Ascending aorta (tissue), 2 donors: ENCODE measurements at regions not wholly inside any gene's neighbourhood (a gene's known extent, or its start where the extent isn't known, plus 50 kb on each side); places are given as distances from the start of the nearest gene placed in this dataset.
"Not testable (repeated sequence)": the region's sequence is repeated elsewhere in the genome, so short reads cannot be mapped to it uniquely, and the experiment has no call there.

Source experiments
- DNase-seq, 2 donors: peaks; one replicate each; pipeline ENCODE4 v3.0.0-alpha.2; 2019; ENCODE audit warnings: low spot score in 2 of 2
- H3K27ac ChIP-seq, 2 donors: fragments of 200-600 bp; sonication (generic); one replicate each; pipeline ENCODE4 v1.5.1; 2016 to 2017; ENCODE audit warnings: mild to moderate bottlenecking in 1 of 2
- H3K27me3 ChIP-seq: fragments of 200-600 bp; sonication (generic); one replicate; pipeline ENCODE4 v1.5.1; 2017
- H3K36me3 ChIP-seq, 2 donors: fragments of 200-600 bp; sonication (generic); one replicate each; pipeline ENCODE4 v1.5.1; 2016
- H3K4me1 ChIP-seq, 2 donors: fragments of 200-600 bp; sonication (generic); one replicate each; pipeline ENCODE4 v1.5.1; 2016 to 2017; ENCODE audit warnings: mild to moderate bottlenecking in 1 of 2
- H3K4me3 ChIP-seq, 2 donors: fragments of 200-600 bp; sonication (generic); one replicate each; pipeline ENCODE4 v1.5.1; 2016 to 2017; ENCODE audit warnings: mild to moderate bottlenecking in 1 of 2
- H3K9me3 ChIP-seq, 2 donors: fragments of 200-600 bp; sonication (generic); one replicate each; pipeline ENCODE4 v1.5.1; 2016
- intact Hi-C: fragments of 100-400 bp; cut with DNase I; formaldehyde crosslinking; loops from one replicate; pipeline ENCODE4 v1.15.1; 2023
- TF ChIP-seq, protein P1 (sequence below), 3 experiments: fragments of 200-600 bp in 2 of 3; fragments of 450-650 bp in 1 of 3; sonication (generic) in 2 of 3; IDR thresholded peaks; one replicate each; pipeline ENCODE4 v1.5.1; 2016 to 2019; ENCODE audit warnings: antibody characterized with exemption in 3 of 3, mild to moderate bottlenecking in 1 of 3, moderate library complexity in 1 of 3

DNA sequence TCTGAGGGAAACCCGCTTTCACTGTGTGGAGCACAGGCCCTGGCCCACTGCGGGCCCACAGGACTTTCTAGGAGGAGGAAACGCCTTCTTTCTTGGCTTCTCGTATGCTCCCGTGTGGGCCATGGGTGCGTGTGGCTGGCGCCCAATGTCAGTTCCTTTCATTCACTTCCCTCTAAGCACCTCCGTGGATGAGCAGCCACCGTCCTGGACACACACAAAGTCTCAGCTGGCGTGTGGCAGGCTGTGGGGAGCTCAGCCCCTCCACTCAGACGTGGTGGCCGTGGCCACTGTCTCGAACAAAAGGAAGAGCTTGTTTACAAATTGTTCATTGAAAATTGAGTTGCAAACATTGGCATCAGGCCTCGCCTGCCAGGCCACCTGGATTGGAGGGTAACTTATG lies 240.0 kb upstream of the SGCG start:
- H3K36me3 ChIP-seq: no peaks in the 10 kb centered on the region
- DNase-seq: no peak
- intact Hi-C loops: loop anchor here (10.0 kb wide), 1 partner anchor 1424 kb away; no protein-coding TSS in a partner anchor

DNA sequence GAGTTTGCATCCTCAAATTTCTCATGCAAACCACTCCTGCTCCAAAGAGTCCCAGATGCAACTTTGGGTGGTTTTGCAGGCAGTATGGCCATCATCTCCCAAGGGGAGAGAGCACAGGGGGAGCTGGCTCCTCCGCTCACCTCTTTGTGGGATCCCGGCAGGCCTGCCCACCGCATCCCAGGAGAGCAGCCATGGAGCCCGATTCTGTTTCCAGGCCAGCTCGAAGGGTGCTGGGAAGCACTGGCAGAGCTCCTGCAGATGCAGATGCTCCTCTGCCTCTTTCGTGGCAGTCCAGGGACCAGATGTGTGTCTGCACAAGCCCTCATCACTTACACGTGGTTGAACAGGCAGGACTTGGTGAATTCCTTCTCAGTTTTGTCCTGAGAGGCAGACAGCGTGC lies 239.3 kb upstream of the SGCG start:
- not testable (repeated sequence) for H3K27ac ChIP-seq, H3K4me3 ChIP-seq, H3K9me3 ChIP-seq, H3K4me1 ChIP-seq, H3K36me3 ChIP-seq, H3K27me3 ChIP-seq, DNase-seq
- intact Hi-C loops: loop anchor here (10.0 kb wide), 1 partner anchor 1423 kb away; no protein-coding TSS in a partner anchor

More for the DNA sequence above, 240.0 kb upstream of the SGCG start:
- Histone ChIP-seq H3K4me3 (no peak overlapping the region), H3K4me1 (no peaks in the 10 kb centered on the region), H3K27ac (no peak overlapping the region), H3K9me3 (no peaks in the 10 kb centered on the region), H3K27me3 (no peaks in the 10 kb centered on the region)
- TF ChIP-seq, protein P1, sequence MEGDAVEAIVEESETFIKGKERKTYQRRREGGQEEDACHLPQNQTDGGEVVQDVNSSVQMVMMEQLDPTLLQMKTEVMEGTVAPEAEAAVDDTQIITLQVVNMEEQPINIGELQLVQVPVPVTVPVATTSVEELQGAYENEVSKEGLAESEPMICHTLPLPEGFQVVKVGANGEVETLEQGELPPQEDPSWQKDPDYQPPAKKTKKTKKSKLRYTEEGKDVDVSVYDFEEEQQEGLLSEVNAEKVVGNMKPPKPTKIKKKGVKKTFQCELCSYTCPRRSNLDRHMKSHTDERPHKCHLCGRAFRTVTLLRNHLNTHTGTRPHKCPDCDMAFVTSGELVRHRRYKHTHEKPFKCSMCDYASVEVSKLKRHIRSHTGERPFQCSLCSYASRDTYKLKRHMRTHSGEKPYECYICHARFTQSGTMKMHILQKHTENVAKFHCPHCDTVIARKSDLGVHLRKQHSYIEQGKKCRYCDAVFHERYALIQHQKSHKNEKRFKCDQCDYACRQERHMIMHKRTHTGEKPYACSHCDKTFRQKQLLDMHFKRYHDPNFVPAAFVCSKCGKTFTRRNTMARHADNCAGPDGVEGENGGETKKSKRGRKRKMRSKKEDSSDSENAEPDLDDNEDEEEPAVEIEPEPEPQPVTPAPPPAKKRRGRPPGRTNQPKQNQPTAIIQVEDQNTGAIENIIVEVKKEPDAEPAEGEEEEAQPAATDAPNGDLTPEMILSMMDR (IDR thresholded peaks at IDR 0.05): no peak

DNA sequence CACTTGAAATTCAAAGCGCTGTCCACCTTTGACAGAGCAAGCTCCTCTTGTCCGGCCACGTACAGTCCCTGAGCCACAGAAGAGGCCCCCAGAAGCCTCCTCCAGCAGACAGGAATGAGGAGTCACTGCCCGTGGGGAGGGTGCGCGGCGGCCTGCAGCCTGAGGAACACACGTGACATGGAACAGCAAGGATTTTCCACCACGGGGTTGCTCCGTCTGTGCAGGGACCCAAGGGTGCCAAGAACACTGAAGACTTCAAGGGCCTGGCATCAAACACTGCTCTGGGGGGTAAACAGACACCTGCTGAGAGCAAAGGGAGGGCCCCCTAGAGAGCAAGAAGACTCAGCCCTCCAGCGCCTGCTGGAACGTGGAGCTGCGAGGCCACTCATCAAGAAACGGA lies 237.9 kb upstream of the SGCG start:
- not testable (repeated sequence) for H3K36me3 ChIP-seq, H3K9me3 ChIP-seq, H3K27ac ChIP-seq, DNase-seq, H3K4me3 ChIP-seq, H3K4me1 ChIP-seq, H3K27me3 ChIP-seq
- intact Hi-C loops: loop anchor here (10.0 kb wide), 1 partner anchor 1422 kb away; no protein-coding TSS in a partner anchor

DNA sequence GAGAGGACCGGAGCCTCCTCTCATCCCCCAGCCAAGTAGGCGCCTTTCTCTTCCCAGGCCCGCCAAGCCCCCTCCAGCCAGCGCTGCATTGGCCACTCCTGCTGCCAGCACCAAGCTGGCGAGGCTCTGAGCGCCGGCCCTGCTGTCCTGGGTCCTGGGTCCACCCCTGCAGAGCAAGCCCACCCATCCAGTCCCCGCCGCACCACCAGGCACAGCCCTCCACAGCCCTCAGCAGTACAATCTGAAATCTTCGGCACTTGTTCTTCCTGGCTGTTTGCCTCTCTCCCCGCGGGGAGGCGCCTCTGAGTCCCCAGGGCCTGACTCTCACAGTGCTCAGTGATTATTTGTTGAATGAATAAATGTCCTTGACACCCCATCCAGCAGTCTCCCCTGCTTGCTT lies 236.4 kb upstream of the SGCG start:
- no peak overlapping the region for H3K4me3 ChIP-seq
- H3K4me1 ChIP-seq: no peaks in the 10 kb centered on the region
- no peaks in the 10 kb centered on the region for H3K36me3 ChIP-seq
- H3K9me3 ChIP-seq: no peaks in the 10 kb centered on the region
- TF ChIP-seq, protein P1 (IDR thresholded peaks at IDR 0.05): no peak
- no peaks in the 10 kb centered on the region for H3K27me3 ChIP-seq
- no peak for DNase-seq
- no peak overlapping the region for H3K27ac ChIP-seq
- intact Hi-C loops: loop anchor here (10.0 kb wide), 1 partner anchor 1420 kb away; no protein-coding TSS in a partner anchor

DNA sequence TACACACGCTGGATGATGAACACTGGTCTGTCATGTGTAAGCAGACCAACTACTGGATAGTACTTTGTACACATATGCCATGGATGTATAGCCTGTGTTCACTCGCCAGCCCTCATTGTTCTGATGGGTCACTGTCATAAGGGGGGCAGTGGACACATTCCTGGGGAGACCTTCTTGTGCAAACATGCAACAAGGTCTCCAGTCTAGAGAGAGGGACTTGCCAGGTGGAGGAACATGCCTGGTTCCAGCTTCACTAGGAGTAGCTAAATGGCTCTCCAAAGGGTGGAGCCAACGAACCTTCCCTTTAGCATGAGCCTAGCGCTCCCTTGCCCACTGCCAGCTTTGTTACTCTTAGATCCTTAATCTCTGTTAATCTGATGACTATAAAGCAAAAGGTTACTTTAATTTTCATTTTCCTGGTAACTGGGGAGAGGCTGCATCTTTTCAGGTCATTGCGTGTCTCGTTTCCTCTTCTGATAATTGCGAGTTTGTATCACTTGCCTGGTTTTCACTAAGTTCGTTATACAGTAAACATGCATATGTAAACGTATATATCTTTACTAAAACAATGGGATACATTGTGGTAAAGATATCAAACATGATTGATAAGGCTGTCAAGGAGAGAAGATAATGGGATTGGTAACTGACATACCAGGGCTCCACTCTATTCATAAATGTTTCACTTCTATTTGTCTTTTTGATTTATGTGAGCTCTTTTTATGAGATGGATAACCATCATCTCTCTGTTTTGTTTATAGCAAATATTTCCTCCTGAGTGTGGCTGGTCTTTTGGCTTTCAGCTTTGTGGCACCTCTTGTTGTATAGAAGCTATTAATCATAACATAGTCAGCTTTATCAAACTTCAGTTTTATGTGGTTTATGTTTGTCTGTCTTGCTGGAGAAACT lies 235.2 kb upstream of the SGCG start:
- intact Hi-C loops: loop anchor here (10.0 kb wide), 1 partner anchor 1419 kb away; no protein-coding TSS in a partner anchor
- TF ChIP-seq, protein P1 (IDR thresholded peaks at IDR 0.05): no peak
- Histone ChIP-seq H3K36me3 (no peaks in the 10 kb centered on the region), H3K4me3 (no peak overlapping the region), H3K9me3 (no peaks in the 10 kb centered on the region), H3K27ac (no peak overlapping the region), H3K4me1 (no peaks in the 10 kb centered on the region), H3K27me3 (no peaks in the 10 kb centered on the region)
- DNase-seq: no peak

DNA sequence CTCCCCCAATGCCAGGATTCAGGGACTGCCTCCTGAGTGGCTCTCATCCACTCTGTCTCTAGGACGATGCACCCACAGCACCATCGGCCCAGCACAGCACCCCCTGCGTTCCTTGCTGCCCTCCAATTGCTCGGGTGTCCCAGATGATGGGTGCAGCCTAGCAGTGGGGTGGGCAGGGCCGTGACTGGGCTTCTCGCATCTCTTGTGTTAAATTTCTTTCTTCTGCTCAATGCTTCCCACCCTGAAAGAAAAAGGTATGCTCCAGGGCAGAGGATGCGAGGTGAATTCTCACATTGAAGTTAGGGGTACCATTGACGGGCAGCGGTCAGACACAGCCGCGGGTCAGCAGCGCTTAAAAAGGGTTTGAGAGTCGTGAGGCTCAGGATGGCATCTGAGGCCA lies 232.4 kb upstream of the SGCG start:
- TF ChIP-seq, protein P1 (IDR thresholded peaks at IDR 0.05): no peak
- Histone ChIP-seq H3K36me3 (no peaks in the 10 kb centered on the region), H3K4me3 (no peak overlapping the region), H3K4me1 (no peaks in the 10 kb centered on the region), H3K27me3 (no peaks in the 10 kb centered on the region), H3K9me3 (peaks cover 0 to 4% of the 10 kb centered on the region in 2 donors), H3K27ac (no peak overlapping the region)
- no peak for DNase-seq
- intact Hi-C loops: loop anchor here (10.0 kb wide), 1 partner anchor 1416 kb away; no protein-coding TSS in a partner anchor

DNA sequence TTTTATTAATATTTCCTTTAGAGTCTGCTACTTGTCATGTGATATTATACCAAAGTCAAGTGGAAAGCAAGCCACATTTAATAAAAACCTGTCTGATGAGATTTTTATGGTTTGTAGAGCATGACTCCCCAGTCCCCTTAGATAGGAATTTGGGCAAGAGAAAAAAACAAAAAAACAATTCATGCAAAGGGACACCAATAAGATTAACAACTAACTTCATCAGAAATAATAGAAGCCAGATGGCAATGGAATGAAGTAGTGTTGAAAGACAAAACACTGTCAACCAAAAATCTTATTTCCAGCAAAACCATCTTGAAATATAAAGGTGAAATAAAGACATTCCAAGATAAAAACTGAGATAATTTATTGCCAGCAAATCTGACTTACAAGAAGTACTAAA lies 228.8 kb upstream of the SGCG start:
- H3K36me3 ChIP-seq, H3K9me3 ChIP-seq, DNase-seq, H3K4me1 ChIP-seq, H3K4me3 ChIP-seq, H3K27me3 ChIP-seq, H3K27ac ChIP-seq, intact Hi-C loops: not testable (repeated sequence)

DNA sequence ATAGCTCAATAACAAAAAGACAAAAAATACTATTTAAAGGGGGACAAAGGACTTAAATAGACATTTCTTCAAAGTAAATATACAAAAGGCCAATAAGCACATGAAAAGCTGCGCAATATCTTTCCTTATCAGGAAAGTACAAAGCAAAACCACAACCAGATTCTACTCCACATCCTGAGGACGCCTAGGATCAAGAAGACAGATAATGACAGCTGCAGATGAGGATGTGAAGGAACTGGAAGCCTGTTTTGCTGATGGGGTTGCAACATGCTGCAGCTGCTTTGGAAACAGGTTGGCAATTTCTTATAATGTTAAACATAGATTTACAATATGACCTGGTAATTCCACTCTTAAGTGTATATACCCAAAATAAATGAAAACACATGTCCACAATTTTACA lies 225.6 kb upstream of the SGCG start:
- H3K27me3 ChIP-seq, H3K4me3 ChIP-seq, intact Hi-C loops, DNase-seq, H3K27ac ChIP-seq, H3K9me3 ChIP-seq, H3K4me1 ChIP-seq, H3K36me3 ChIP-seq: not testable (repeated sequence)

DNA sequence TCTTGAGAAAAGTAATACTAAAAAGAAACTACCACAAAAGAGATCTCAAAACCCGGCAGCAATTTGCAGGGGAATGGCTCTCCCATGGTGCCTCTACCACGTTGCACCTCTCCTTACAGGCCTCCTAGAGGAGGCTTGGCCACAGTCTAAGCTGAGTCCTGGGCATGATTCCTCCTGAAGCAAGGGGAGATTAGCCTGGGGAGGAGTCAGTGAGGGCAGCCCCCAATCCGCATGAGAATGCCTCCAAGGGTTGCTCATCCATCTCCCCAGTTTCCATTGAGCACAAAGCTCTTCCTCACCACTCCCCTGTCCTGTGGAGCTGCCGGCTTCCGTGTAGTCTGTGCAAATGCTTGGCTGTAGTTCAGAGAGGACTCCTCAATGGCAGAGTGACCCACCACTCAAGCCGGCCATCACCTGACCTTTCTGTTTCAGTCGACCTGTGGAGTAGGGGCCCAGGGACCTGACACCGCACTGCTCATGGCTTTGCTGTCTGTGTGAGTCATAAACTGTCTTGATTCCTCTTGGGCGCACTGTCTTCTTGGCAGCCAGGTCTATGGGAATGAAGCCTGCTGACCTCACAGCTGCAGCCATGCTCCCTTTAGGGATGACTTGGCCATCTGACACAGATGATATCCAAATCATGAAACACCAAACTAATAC lies 224.2 kb upstream of the SGCG start:
- DNase-seq, H3K9me3 ChIP-seq, intact Hi-C loops, H3K27ac ChIP-seq, H3K27me3 ChIP-seq, H3K4me3 ChIP-seq, H3K4me1 ChIP-seq, H3K36me3 ChIP-seq: not testable (repeated sequence)

DNA sequence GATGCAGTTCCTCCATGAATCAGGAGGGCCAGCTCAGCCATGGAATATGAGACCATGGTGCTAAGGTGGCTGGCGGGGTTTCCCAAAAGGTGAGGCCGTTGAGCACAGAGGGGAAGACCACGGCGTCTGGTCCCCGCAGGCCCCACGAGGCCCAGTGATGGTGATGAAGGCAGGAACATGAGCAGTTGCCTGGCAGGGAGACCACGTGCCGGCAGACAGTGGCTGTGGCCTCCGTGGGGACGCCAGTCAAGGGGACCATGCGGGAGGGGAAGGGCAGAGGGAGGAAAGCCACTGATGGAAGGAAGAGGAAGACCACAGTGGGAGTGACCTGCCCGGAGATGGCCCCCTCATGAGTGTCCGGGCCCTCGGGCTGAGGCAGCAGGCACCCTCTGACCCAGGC lies 220.9 kb upstream of the SGCG start:
- intact Hi-C loops, H3K9me3 ChIP-seq, H3K36me3 ChIP-seq, H3K27me3 ChIP-seq, H3K27ac ChIP-seq, H3K4me1 ChIP-seq, DNase-seq, H3K4me3 ChIP-seq: not testable (repeated sequence)
